ENCODE measurements at regions not wholly inside any gene's neighbourhood (a gene's known extent, or its start where the extent isn't known, plus 50 kb on each side); places are given as distances from the start of the nearest gene placed in this dataset.
"Not testable (repeated sequence)": the region's sequence is repeated elsewhere in the genome, so short reads cannot be mapped to it uniquely, and the experiment has no call there.

- no peak for DNase-seq
Observed at GRCh38 chr3:55294557-55294956, 192.5 kb downstream of the WNT5A start.

DNA sequence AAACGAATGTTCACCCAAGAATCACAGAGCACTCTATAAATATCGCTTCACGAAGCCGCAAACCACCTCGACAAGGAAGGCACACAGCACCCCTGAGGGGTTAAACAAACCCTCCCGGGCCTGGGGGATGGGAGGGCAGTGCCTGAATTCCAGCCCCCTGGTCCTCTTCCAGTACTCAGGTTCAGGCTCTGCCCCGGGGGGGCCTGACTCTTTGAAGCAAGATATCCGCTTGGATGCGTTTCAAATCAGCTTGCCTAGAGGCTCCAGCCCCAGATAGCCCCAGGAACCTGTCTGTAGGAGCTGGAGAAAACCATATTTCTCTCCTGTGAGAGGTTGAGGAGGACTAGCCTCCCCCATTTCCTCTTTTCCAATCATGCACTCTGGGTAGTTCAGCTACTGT is 194.7 kb downstream of the WNT5A start:
- DNase-seq: no peak

DNA sequence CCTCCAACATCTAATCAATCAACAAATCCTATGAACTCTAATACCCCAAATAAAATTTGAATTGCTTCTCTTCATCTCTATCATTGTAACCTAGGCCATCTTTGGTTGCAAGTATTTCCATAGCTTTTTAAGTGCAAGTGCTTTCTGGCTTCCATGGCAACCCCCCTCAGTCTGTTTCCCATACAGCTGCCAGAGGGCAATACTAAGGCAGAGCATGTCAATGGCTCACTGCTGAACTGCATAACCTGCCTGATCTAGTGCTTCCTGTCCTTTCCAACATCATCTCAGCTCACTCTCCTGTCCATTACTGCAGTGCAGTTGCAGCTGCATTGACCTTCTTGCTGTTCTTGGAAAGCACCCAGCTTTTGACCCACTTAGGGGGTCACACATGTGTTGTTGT is 198.4 kb downstream of the WNT5A start:
- no peak for DNase-seq

- no peak for DNase-seq
Observed at GRCh38 chr3:55286693-55287092, 200.4 kb downstream of the WNT5A start.

GRCh38 chr3:55285156-55285555 is 201.9 kb downstream of the WNT5A start:
- DNase-seq: no peak

DNA sequence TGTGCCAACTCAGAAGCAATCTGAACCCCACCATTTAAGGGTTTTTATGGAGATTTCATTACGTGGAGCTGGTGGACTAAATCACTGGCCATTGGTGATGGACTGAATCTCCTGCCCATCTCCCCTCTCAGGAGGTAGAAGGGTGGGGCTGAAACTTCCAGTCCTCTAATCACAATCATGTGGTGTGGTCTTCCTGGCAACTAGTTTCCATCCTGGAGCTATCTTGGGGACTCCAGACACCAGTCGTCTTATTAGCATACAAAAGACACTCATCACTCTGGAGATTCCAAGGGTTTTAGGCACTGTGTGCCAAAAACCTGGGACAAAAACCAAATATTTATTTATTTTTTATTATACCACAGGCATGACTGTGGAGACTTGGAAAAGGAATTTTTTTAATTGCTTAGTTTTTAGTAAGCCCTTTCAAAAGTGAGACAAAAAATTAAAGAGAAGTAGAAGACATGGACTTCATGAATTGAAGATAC is 203.6 kb downstream of the WNT5A start:
- DNase-seq: no peak

GRCh38 chr3:55282994-55283393 is 204.1 kb downstream of the WNT5A start:
- no peak for DNase-seq

GRCh38 chr3:55272031-55272645 is 215.0 kb downstream of the WNT5A start:
- no peak for DNase-seq

GRCh38 chr3:55271549-55271948 is 215.6 kb downstream of the WNT5A start:
- DNase-seq: no peak

GRCh38 chr3:55270976-55271375 is 216.1 kb downstream of the WNT5A start:
- DNase-seq: no peak

GRCh38 chr3:55269636-55270035 is 217.5 kb downstream of the WNT5A start:
- DNase-seq: no peak

GRCh38 chr3:55269096-55269495 is 218.0 kb downstream of the WNT5A start:
- DNase-seq: no peak

GRCh38 chr3:55267206-55267930 is 219.7 kb downstream of the WNT5A start:
- DNase-seq: no peak

- DNase-seq: no peak
Observed at GRCh38 chr3:55264919-55265318, 222.2 kb downstream of the WNT5A start.

GRCh38 chr3:55252921-55253320 is 234.2 kb downstream of the WNT5A start:
- no peak for DNase-seq

GRCh38 chr3:55249156-55249555 is 237.9 kb downstream of the WNT5A start:
- not testable (repeated sequence) for DNase-seq

GRCh38 chr3:55247666-55248065 is 239.4 kb downstream of the WNT5A start:
- no peak for DNase-seq

GRCh38 chr3:55246033-55246432 is 241.1 kb downstream of the WNT5A start:
- DNase-seq: no peak

- no peak for DNase-seq
Observed at GRCh38 chr3:55245351-55245750, 241.8 kb downstream of the WNT5A start.

DNA sequence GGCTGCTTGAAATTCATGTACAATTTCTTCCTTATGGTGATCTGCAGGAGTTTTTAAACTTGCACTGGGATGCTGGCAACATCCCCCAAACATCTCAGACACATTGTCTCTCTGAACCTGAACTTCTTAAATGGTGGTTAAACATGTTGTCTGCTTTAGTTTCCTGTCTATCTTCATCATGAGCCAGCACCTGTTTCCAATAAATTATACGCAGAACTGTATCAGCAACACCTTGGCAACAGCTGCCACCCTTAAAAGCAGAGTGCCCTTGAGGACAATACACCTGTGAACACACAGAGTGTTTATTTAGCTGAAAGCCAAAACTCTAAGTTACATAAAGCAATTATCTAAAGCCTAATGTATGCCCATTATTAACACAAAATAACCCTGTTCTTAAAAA is 242.9 kb downstream of the WNT5A start:
- no peak for DNase-seq

DNA sequence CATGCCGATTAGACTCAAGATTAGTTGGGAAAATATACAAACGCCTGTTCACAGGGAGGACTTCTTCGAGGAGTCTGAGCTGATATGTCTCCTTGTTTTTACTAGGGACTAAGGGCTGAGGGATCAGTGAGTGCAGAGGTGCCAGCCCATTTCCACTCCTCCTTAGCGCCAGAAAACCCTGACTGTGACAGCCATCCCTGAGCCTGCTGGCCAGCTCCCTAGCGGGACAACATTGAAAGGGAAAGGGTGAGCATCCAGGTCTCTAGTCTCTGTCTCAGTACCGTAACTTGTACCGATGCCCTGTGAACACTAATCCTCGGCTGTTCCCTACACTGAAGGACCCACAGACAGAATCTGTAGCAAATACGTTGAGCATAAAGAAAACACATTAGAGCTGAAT is 243.4 kb downstream of the WNT5A start:
- DNase-seq: no peak

DNA sequence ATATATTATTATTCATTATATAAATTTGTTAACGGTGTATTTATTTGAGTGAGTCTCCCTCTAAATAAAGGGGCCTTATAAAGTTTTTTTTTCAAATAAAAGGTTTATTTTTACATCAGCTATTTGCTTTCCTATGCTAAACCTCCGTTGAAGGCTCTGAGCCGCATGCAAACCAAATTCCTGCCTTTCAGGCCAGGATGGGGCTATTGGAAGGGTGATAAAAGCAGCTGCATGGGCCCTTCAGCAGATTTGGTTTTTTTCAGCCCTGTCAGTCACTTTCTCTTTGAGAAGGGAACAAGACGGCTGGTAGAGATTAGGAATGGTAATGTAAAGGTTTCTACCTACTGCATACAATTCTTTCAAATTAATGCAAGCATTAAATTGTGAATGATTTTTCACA is 244.2 kb downstream of the WNT5A start:
- DNase-seq: no peak

- DNase-seq: no peak
Observed at GRCh38 chr3:55241098-55241497, 246.0 kb downstream of the WNT5A start.

GRCh38 chr3:55235416-55235815 is 251.7 kb downstream of the WNT5A start:
- no peak for DNase-seq

GRCh38 chr3:55226696-55227095 is 260.4 kb downstream of the WNT5A start:
- no peak for DNase-seq
